ENCODE measurements at regions not wholly inside any gene's neighbourhood (a gene's known extent, or its start where the extent isn't known, plus 50 kb on each side); places are given as distances from the start of the nearest gene placed in this dataset.

- intact Hi-C loops (cut with DNase I; ENCODE audit: low total_unique reads): no loop called here
- H3K4me1 ChIP-seq: peaks cover 0 to 9% (median 5%) of the 10 kb centered on the region in 6 donors
- no peaks in the 10 kb centered on the region for H3K9me3 ChIP-seq
- 58 to 84% (median 63%) methylated on average over 14 of the region's 14 CpGs for WGBS, 5 donors
- H3K27ac ChIP-seq: peak overlapping the region in 7 of 8 donors; percentile 12 to 57 (median 43)
- H3K4me3 ChIP-seq: peak overlapping the region in 7 of 8 donors; percentile 1 to 57 (median 13)
- TF ChIP-seq POLR2A (IDR thresholded peaks at IDR 0.05) (no peak), POLR2AphosphoS5 (IDR thresholded peaks at IDR 0.05) (no peak), CTCF (IDR thresholded peaks at IDR 0.05 in 8 of 11, conservative IDR thresholded peaks at IDR 0.05 in 3 of 11) (no peak)
- no peak for DNase-seq
- H3K36me3 ChIP-seq: no peaks in the 10 kb centered on the region
- no peaks in the 10 kb centered on the region for H3K27me3 ChIP-seq (replicated peaks in 1 of 7)
Measured at GRCh38 chr1:87684194-87684593, 355.5 kb downstream of the LMO4 start.

GRCh38 chr1:87684713-87685205 lies 356.1 kb downstream of the LMO4 start:
- H3K4me3 ChIP-seq: peak overlapping the region in 6 of 8 donors; percentile 1 to 57 (median 14)
- H3K27ac ChIP-seq: peak overlapping the region in 6 of 8 donors; percentile 3 to 57 (median 36)
- H3K27me3 ChIP-seq (replicated peaks in 1 of 7): no peaks in the 10 kb centered on the region
- WGBS, 5 donors: 60 to 72% (median 70%) methylated on average over 6 of the region's 6 CpGs
- DNase-seq: no peak
- H3K36me3 ChIP-seq: no peaks in the 10 kb centered on the region
- intact Hi-C loops (cut with DNase I; ENCODE audit: low total_unique reads): no loop called here
- no peaks in the 10 kb centered on the region for H3K9me3 ChIP-seq
- H3K4me1 ChIP-seq: peaks cover 0 to 9% (median 5%) of the 10 kb centered on the region in 6 donors
- TF ChIP-seq POLR2A (IDR thresholded peaks at IDR 0.05): no peak
- TF ChIP-seq CTCF (IDR thresholded peaks at IDR 0.05 in 8 of 11, conservative IDR thresholded peaks at IDR 0.05 in 3 of 11): no peak
- no peak for TF ChIP-seq POLR2AphosphoS5 (IDR thresholded peaks at IDR 0.05)

GRCh38 chr1:87685311-87686135 lies 356.8 kb downstream of the LMO4 start:
- TF ChIP-seq POLR2AphosphoS5 (IDR thresholded peaks at IDR 0.05) (no peak), CTCF (IDR thresholded peaks at IDR 0.05 in 8 of 11, conservative IDR thresholded peaks at IDR 0.05 in 3 of 11) (no peak), POLR2A (IDR thresholded peaks at IDR 0.05) (no peak)
- no peaks in the 10 kb centered on the region for H3K36me3 ChIP-seq
- peaks cover 0 to 9% (median 5%) of the 10 kb centered on the region in 6 donors for H3K4me1 ChIP-seq
- no peaks in the 10 kb centered on the region for H3K27me3 ChIP-seq (replicated peaks in 1 of 7)
- H3K27ac ChIP-seq: peak overlapping the region in 3 of 8 donors; percentile 3 to 55 (median 28)
- WGBS, 5 donors: 57 to 73% (median 63%) methylated on average over 16 of the region's 16 CpGs
- intact Hi-C loops (cut with DNase I; ENCODE audit: low total_unique reads): no loop called here
- no peak for DNase-seq
- H3K4me3 ChIP-seq: no peak overlapping the region
- H3K9me3 ChIP-seq: no peaks in the 10 kb centered on the region

GRCh38 chr1:87686136-87686495 lies 357.4 kb downstream of the LMO4 start:
- Histone ChIP-seq H3K36me3 (no peaks in the 10 kb centered on the region), H3K9me3 (no peaks in the 10 kb centered on the region), H3K27ac (no peak overlapping the region), H3K4me3 (no peak overlapping the region), H3K4me1 (peaks cover 0 to 9% (median 5%) of the 10 kb centered on the region in 6 donors), H3K27me3 (replicated peaks in 1 of 7) (no peaks in the 10 kb centered on the region)
- DNase-seq: no peak
- intact Hi-C loops (cut with DNase I; ENCODE audit: low total_unique reads): no loop called here
- 88 to 91% (median 90%) methylated on average over 1 of the region's 1 CpG for WGBS, 5 donors
- no peak for TF ChIP-seq POLR2A (IDR thresholded peaks at IDR 0.05)
